Osteocyte (in vitro differentiated cells): ENCODE measurements at regions not wholly inside any gene's neighbourhood (a gene's known extent, or its start where the extent isn't known, plus 50 kb on each side); places are given as distances from the start of the nearest gene placed in this dataset.
"Not testable (repeated sequence)": the region's sequence is repeated elsewhere in the genome, so short reads cannot be mapped to it uniquely, and the experiment has no call there.

Source experiments
- DNase-seq: peaks from one replicate; pipeline ENCODE4 v3.0.0; 2021; ENCODE audit warnings: mixed read lengths; ENCODE audit not compliant: unreplicated experiment; ENCODE audit errors: extremely low spot score
- H3K27ac Mint-ChIP-seq: one replicate; pipeline ENCODE4 v1.8.0; 2021; ENCODE audit warnings: mild to moderate bottlenecking, mixed read lengths; ENCODE audit not compliant: unreplicated experiment
- H3K27me3 Mint-ChIP-seq: one replicate; pipeline ENCODE4 v1.8.0; 2021; ENCODE audit warnings: mixed read lengths; ENCODE audit not compliant: unreplicated experiment
- H3K36me3 Mint-ChIP-seq: one replicate; pipeline ENCODE4 v1.8.0; 2021; ENCODE audit warnings: mixed read lengths; ENCODE audit not compliant: unreplicated experiment
- H3K4me1 Mint-ChIP-seq: one replicate; pipeline ENCODE4 v1.8.0; 2021; ENCODE audit warnings: mixed read lengths; ENCODE audit not compliant: unreplicated experiment
- H3K4me3 Mint-ChIP-seq: one replicate; pipeline ENCODE4 v1.8.0; 2021; ENCODE audit warnings: mild to moderate bottlenecking, moderate library complexity, mixed read lengths; ENCODE audit not compliant: unreplicated experiment
- H3K9me3 Mint-ChIP-seq: one replicate; pipeline ENCODE4 v1.8.0; 2021; ENCODE audit warnings: mixed read lengths; ENCODE audit not compliant: unreplicated experiment
- TF ChIP-seq, protein P1 (sequence below): fragments of 200-600 bp; sonication (generic); IDR thresholded peaks from 2 replicates; pipeline ENCODE4 v1.5.0; 2021; ENCODE audit warnings: antibody characterized with exemption, mild to moderate bottlenecking, moderate library complexity

DNA sequence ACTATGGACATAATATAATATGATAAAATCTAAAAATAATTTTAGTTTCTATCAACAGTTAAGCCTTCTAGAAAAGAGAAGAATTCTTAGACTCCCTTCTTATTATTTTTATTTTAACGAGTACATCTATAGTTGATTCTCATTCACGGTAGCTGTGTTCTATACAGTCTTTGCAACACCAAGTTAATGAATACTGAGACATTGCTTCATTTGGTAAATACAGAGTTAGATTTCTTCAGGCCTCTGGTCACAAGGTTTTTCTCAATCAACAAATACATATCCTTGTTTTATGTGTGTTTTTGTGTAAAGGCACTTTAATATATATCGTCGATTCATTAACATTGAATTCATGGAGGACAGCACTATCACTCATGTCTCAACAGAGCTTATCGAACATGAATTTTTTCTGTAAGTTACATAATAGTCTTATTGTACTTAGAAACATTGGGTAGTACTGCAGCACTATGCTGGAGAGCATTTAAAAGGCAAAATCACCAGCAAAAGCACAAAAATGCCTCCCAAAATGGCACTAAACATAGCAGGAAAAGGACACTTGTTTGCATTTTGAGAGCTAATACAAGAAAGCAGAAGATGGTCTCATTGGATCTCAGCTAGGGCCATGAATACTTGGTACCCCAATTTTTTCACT is 239.0 kb downstream of the FGF10 start:
- Mint-ChIP-seq H3K9me3 (peaks cover 15% of the 10 kb centered on the region), H3K27me3 (no peaks in the 10 kb centered on the region), H3K4me1 (no peaks in the 10 kb centered on the region), H3K36me3 (no peaks in the 10 kb centered on the region), H3K27ac (no peak overlapping the region), H3K4me3 (no peak overlapping the region)
- no peak for DNase-seq
- TF ChIP-seq, protein P1, sequence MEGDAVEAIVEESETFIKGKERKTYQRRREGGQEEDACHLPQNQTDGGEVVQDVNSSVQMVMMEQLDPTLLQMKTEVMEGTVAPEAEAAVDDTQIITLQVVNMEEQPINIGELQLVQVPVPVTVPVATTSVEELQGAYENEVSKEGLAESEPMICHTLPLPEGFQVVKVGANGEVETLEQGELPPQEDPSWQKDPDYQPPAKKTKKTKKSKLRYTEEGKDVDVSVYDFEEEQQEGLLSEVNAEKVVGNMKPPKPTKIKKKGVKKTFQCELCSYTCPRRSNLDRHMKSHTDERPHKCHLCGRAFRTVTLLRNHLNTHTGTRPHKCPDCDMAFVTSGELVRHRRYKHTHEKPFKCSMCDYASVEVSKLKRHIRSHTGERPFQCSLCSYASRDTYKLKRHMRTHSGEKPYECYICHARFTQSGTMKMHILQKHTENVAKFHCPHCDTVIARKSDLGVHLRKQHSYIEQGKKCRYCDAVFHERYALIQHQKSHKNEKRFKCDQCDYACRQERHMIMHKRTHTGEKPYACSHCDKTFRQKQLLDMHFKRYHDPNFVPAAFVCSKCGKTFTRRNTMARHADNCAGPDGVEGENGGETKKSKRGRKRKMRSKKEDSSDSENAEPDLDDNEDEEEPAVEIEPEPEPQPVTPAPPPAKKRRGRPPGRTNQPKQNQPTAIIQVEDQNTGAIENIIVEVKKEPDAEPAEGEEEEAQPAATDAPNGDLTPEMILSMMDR: no peak

DNA sequence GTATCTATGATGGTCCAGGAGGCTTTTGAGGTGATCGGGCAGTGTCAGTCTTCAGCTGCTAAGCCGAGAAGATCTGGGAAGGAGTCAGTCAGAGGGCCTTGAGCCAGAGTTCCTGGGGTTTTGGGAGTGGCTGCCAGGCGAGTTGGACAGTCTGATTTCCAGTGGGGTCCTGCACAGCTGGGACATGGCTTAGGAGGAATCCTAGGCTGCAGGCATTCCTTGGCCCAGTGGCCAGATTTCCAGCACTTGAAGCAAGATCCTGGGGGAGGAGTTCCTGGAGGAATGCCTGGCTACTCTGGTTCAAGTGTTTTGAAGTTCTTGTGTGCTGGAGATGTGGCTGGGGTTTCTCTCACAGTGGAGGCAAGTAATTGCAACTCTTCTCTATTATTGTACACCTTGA is 271.3 kb downstream of the FGF10 start:
- H3K27ac Mint-ChIP-seq, H3K4me1 Mint-ChIP-seq, DNase-seq, H3K36me3 Mint-ChIP-seq, H3K27me3 Mint-ChIP-seq, H3K4me3 Mint-ChIP-seq, H3K9me3 Mint-ChIP-seq: not testable (repeated sequence)

- H3K36me3 Mint-ChIP-seq, H3K4me3 Mint-ChIP-seq, H3K27me3 Mint-ChIP-seq, DNase-seq, H3K4me1 Mint-ChIP-seq, H3K27ac Mint-ChIP-seq: not testable (repeated sequence)
- peaks cover 26% of the 10 kb centered on the region for H3K9me3 Mint-ChIP-seq
Observed at GRCh38 chr5:44108232-44108631, 281.0 kb downstream of the FGF10 start.

- Mint-ChIP-seq H3K4me1 (no peaks in the 10 kb centered on the region), H3K27ac (no peak overlapping the region), H3K4me3 (no peak overlapping the region), H3K9me3 (peaks cover 6% of the 10 kb centered on the region), H3K27me3 (no peaks in the 10 kb centered on the region), H3K36me3 (no peaks in the 10 kb centered on the region)
- TF ChIP-seq, protein P1: no peak
- no peak for DNase-seq
Observed at GRCh38 chr5:44099643-44100042, 289.6 kb downstream of the FGF10 start.

DNA sequence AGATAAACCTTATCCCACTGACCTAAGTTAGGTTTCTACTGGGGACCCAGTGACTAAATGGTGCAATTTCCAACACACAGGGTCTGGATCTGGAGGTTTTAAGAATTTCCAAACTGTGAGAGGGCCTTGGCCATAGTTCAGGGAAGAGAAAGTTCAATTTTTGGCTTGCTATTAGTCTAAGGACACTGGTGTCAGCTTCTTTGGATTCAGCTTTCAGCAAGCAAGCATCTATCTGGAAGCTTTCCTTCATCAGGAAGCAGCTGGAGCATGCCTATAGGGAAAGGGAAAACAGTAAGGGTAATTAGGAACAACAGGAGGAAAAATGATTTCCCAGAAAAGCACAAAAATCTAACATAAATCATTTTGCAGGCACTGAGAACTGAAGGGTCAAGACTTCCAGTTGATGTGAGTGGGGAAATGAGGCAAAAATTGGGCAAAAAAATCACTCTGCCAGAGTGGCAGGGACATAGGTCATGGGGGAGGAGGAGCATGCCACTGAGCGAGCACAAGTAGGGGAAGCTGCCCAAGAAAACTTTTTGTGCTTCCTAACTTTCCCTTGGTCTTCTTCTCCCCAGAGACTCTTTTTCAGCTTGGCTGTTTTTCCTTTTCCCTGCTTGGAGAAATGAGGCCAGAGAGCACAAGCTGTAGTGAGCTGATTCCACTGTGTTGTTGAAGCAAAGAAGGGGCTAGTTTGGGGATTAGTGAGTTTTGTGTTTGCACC is 299.6 kb downstream of the FGF10 start:
- Mint-ChIP-seq H3K36me3 (no peaks in the 10 kb centered on the region), H3K27me3 (no peaks in the 10 kb centered on the region), H3K4me1 (no peaks in the 10 kb centered on the region), H3K9me3 (no peaks in the 10 kb centered on the region), H3K4me3 (no peak overlapping the region), H3K27ac (no peak overlapping the region)
- TF ChIP-seq, protein P1: no peak
- DNase-seq: no peak

DNA sequence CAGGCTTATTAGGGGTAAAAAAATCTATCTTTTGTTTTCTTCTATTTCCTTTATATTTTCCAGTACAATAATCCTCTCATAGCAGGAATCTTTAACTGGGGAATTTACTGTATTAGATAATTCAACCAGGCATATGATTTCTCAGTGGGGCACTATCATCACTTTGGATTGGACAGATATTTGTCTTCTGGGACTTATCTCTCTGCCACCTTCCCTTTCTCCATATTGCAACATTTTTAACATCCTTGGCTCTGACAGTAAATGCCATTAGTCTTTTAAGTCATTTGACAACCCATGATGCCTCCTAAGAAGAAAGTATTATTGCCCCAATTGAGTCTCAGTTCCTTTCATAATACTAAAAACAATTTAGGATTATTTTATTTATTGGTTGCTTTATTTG is 304.1 kb downstream of the FGF10 start:
- no peak for DNase-seq
- H3K27ac Mint-ChIP-seq: no peak overlapping the region
- no peaks in the 10 kb centered on the region for H3K4me1 Mint-ChIP-seq
- no peaks in the 10 kb centered on the region for H3K36me3 Mint-ChIP-seq
- TF ChIP-seq, protein P1: no peak
- no peaks in the 10 kb centered on the region for H3K27me3 Mint-ChIP-seq
- H3K9me3 Mint-ChIP-seq: peaks cover 6% of the 10 kb centered on the region
- no peak overlapping the region for H3K4me3 Mint-ChIP-seq

- H3K27ac Mint-ChIP-seq: not testable (repeated sequence)
Observed at GRCh38 chr5:44074547-44074946, 314.7 kb downstream of the FGF10 start.

More at GRCh38 chr5:44074547-44074946, 314.7 kb downstream of the FGF10 start:
- H3K36me3 Mint-ChIP-seq, H3K4me1 Mint-ChIP-seq, H3K27me3 Mint-ChIP-seq, H3K9me3 Mint-ChIP-seq, DNase-seq, H3K4me3 Mint-ChIP-seq: not testable (repeated sequence)
